ENCODE measurements at regions not wholly inside any gene's neighbourhood (a gene's known extent, or its start where the extent isn't known, plus 50 kb on each side); places are given as distances from the start of the nearest gene placed in this dataset.

- Histone ChIP-seq H3K4me3 (ENCODE audit: low read length in 2 of 2) (no peak overlapping the region), H3K36me3 (ENCODE audit: control insufficient read depth in 2 of 2, insufficient read depth in 2 of 2, low read length in 2 of 2) (no peaks in the 10 kb centered on the region), H3K4me1 (ENCODE audit: control insufficient read depth, insufficient read depth, low read length) (no peaks in the 10 kb centered on the region), H3K9ac (ENCODE audit: low read length in 2 of 2) (no peak overlapping the region), H3K27me3 (ENCODE audit: control insufficient read depth in 1 of 2, insufficient read depth in 2 of 2, low read length in 2 of 2) (no peaks in the 10 kb centered on the region), H3K9me3 (ENCODE audit: control insufficient read depth in 2 of 2, low read length in 2 of 2) (no peaks in the 10 kb centered on the region), H3K27ac (ENCODE audit: low read length) (no peak overlapping the region)
These were observed 704.3 kb upstream of the FLRT2 start for GRCh38 chr14:84825481-84826251.

DNA sequence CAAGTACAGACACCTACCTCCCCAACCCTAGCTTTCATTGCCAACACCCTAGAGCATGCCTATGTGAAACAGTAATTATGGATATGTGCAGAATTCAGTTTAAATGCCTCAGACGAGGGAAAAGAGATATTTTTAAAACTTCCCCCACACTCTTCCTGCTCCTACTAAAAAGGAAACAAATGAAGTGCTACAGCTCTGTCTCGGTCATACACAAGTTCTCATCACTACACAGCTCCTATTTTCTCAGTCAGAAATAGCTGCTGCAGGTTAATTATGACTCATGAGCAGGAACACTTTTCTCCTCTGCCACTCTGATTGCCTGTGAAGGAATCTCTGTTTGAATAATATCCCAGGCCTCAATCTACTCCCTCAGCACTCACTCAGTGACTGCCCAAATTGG is 703.6 kb upstream of the FLRT2 start:
- no peaks in the 10 kb centered on the region for H3K9me3 ChIP-seq (ENCODE audit: control insufficient read depth in 2 of 2, low read length in 2 of 2)
- no peaks in the 10 kb centered on the region for H3K4me1 ChIP-seq (ENCODE audit: control insufficient read depth, insufficient read depth, low read length)
- no peak overlapping the region for H3K9ac ChIP-seq (ENCODE audit: low read length in 2 of 2)
- H3K27ac ChIP-seq (ENCODE audit: low read length): no peak overlapping the region
- H3K4me3 ChIP-seq (ENCODE audit: low read length in 2 of 2): no peak overlapping the region
- no peaks in the 10 kb centered on the region for H3K27me3 ChIP-seq (ENCODE audit: control insufficient read depth in 1 of 2, insufficient read depth in 2 of 2, low read length in 2 of 2)
- H3K36me3 ChIP-seq (ENCODE audit: control insufficient read depth in 2 of 2, insufficient read depth in 2 of 2, low read length in 2 of 2): no peaks in the 10 kb centered on the region

DNA sequence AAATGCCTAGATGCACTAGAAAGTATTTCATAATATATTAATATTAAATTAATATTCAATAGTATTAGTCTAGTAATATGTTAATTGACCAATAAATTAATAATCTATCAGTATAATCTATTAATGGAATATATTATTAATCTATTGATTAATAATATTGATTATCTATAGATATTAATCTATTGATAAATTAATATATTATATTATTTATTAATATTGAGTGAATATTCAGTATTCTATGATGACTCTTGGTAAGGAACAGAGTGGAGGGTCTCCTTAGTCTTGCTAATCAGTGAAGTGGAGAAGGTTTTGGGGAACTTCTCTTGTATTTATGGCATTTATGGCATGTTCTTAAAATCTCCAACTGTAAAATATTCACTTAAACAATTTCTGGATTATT is 679.3 kb upstream of the FLRT2 start:
- Histone ChIP-seq H3K9ac (ENCODE audit: low read length in 2 of 2) (no peak overlapping the region), H3K36me3 (ENCODE audit: control insufficient read depth in 2 of 2, insufficient read depth in 2 of 2, low read length in 2 of 2) (no peaks in the 10 kb centered on the region), H3K27ac (ENCODE audit: low read length) (no peak overlapping the region), H3K9me3 (ENCODE audit: control insufficient read depth in 2 of 2, low read length in 2 of 2) (no peaks in the 10 kb centered on the region), H3K4me3 (ENCODE audit: low read length in 2 of 2) (no peak overlapping the region), H3K4me1 (ENCODE audit: control insufficient read depth, insufficient read depth, low read length) (no peaks in the 10 kb centered on the region), H3K27me3 (ENCODE audit: control insufficient read depth in 1 of 2, insufficient read depth in 2 of 2, low read length in 2 of 2) (no peaks in the 10 kb centered on the region)

GRCh38 chr14:84856751-84857534 is 673.0 kb upstream of the FLRT2 start:
- H3K27ac ChIP-seq (ENCODE audit: low read length): no peak overlapping the region
- no peak overlapping the region for H3K4me3 ChIP-seq (ENCODE audit: low read length in 2 of 2)
- no peak overlapping the region for H3K9ac ChIP-seq (ENCODE audit: low read length in 2 of 2)
- H3K4me1 ChIP-seq (ENCODE audit: control insufficient read depth, insufficient read depth, low read length): no peaks in the 10 kb centered on the region
- no peaks in the 10 kb centered on the region for H3K36me3 ChIP-seq (ENCODE audit: control insufficient read depth in 2 of 2, insufficient read depth in 2 of 2, low read length in 2 of 2)
- H3K27me3 ChIP-seq (ENCODE audit: control insufficient read depth in 1 of 2, insufficient read depth in 2 of 2, low read length in 2 of 2): no peaks in the 10 kb centered on the region
- no peaks in the 10 kb centered on the region for H3K9me3 ChIP-seq (ENCODE audit: control insufficient read depth in 2 of 2, low read length in 2 of 2)

DNA sequence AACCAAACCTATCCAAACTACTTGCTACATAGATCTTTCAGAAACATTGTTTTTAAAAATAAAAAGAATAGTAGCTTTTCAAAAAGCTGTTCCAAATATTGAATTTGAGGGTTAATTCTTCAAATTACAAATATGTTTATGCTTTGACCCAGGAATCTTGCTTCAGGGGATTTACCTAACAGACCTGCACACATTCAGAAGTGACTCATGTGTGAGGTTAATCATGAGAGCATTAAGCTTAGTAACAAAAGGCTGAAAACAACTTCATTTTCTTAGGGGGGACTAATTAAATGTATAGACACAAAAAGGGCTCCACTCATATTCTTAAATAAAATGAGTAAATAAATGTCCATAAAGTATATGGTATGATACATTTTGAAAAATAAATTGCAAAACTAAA is 672.4 kb upstream of the FLRT2 start:
- Histone ChIP-seq H3K36me3 (ENCODE audit: control insufficient read depth in 2 of 2, insufficient read depth in 2 of 2, low read length in 2 of 2) (no peaks in the 10 kb centered on the region), H3K4me1 (ENCODE audit: control insufficient read depth, insufficient read depth, low read length) (no peaks in the 10 kb centered on the region), H3K9me3 (ENCODE audit: control insufficient read depth in 2 of 2, low read length in 2 of 2) (no peaks in the 10 kb centered on the region), H3K4me3 (ENCODE audit: low read length in 2 of 2) (no peak overlapping the region), H3K27me3 (ENCODE audit: control insufficient read depth in 1 of 2, insufficient read depth in 2 of 2, low read length in 2 of 2) (no peaks in the 10 kb centered on the region), H3K9ac (ENCODE audit: low read length in 2 of 2) (no peak overlapping the region), H3K27ac (ENCODE audit: low read length) (no peak overlapping the region)

- Histone ChIP-seq H3K4me3 (ENCODE audit: low read length in 2 of 2) (no peak overlapping the region), H3K27ac (ENCODE audit: low read length) (no peak overlapping the region), H3K4me1 (ENCODE audit: control insufficient read depth, insufficient read depth, low read length) (no peaks in the 10 kb centered on the region), H3K27me3 (ENCODE audit: control insufficient read depth in 1 of 2, insufficient read depth in 2 of 2, low read length in 2 of 2) (no peaks in the 10 kb centered on the region), H3K36me3 (ENCODE audit: control insufficient read depth in 2 of 2, insufficient read depth in 2 of 2, low read length in 2 of 2) (no peaks in the 10 kb centered on the region), H3K9me3 (ENCODE audit: control insufficient read depth in 2 of 2, low read length in 2 of 2) (no peaks in the 10 kb centered on the region), H3K9ac (ENCODE audit: low read length in 2 of 2) (no peak overlapping the region)
These were observed 670.8 kb upstream of the FLRT2 start for GRCh38 chr14:84859116-84859515.

DNA sequence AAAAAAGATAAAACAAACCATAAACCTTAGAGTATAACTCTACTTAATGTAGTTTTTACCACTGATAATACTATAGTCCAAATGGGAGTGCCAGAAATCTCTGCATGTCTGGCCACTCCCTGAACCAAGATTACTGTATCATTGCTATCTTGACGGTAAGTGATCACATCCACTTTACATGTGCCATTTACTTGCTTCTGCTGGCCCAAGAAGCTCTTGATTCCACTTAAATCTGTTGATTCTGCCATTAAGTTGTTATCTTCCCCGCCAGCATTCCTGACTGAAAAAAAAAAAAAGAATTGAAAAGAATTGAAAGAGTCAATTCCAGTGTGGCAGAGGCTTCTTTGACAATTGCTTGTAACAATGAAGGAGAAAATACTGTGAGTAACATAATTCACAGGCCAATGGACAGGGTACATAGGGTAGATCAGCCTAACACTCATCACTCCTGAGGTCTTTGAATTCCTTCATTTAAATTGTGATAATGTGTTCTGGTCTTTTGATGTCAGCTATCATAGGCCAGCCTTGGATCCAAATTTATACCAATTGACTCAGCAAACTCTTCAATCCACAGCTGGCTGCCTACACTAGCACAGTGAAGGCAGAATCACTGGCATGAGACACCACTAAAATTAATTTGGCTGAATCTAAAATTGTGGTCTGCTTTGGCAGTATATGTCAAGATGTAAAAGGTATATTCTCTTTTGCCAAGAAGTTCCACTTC is 665.2 kb upstream of the FLRT2 start:
- H3K36me3 ChIP-seq (ENCODE audit: control insufficient read depth in 2 of 2, insufficient read depth in 2 of 2, low read length in 2 of 2): no peaks in the 10 kb centered on the region
- no peak overlapping the region for H3K9ac ChIP-seq (ENCODE audit: low read length in 2 of 2)
- H3K27ac ChIP-seq (ENCODE audit: low read length): no peak overlapping the region
- no peaks in the 10 kb centered on the region for H3K4me1 ChIP-seq (ENCODE audit: control insufficient read depth, insufficient read depth, low read length)
- H3K9me3 ChIP-seq (ENCODE audit: control insufficient read depth in 2 of 2, low read length in 2 of 2): no peaks in the 10 kb centered on the region
- H3K27me3 ChIP-seq (ENCODE audit: control insufficient read depth in 1 of 2, insufficient read depth in 2 of 2, low read length in 2 of 2): no peaks in the 10 kb centered on the region
- H3K4me3 ChIP-seq (ENCODE audit: low read length in 2 of 2): no peak overlapping the region

- H3K4me3 ChIP-seq (ENCODE audit: low read length in 2 of 2): no peak overlapping the region
- no peak overlapping the region for H3K9ac ChIP-seq (ENCODE audit: low read length in 2 of 2)
- H3K27me3 ChIP-seq (ENCODE audit: control insufficient read depth in 1 of 2, insufficient read depth in 2 of 2, low read length in 2 of 2): no peaks in the 10 kb centered on the region
- H3K36me3 ChIP-seq (ENCODE audit: control insufficient read depth in 2 of 2, insufficient read depth in 2 of 2, low read length in 2 of 2): no peaks in the 10 kb centered on the region
- H3K4me1 ChIP-seq (ENCODE audit: control insufficient read depth, insufficient read depth, low read length): no peaks in the 10 kb centered on the region
- no peaks in the 10 kb centered on the region for H3K9me3 ChIP-seq (ENCODE audit: control insufficient read depth in 2 of 2, low read length in 2 of 2)
- no peak overlapping the region for H3K27ac ChIP-seq (ENCODE audit: low read length)
These were observed 658.2 kb upstream of the FLRT2 start for GRCh38 chr14:84871734-84872133.

DNA sequence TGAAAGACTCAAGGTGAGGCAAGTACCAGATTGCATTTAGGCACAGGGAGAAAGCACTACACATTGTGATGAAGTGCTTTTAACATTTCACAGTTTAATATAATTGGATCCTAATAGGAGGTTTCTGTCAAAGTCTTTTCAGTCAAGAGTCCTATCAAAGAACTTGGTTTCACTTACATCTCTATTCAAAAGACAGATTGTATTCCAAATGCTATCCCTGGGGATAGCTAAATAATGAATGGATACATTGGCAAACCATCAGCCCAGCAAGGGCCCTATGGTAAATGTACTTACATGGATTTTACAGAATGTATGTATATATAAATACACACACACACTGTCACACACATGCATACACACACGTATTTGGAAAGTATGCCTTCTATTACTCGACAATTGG is 655.5 kb upstream of the FLRT2 start:
- Histone ChIP-seq H3K27ac (ENCODE audit: low read length) (no peak overlapping the region), H3K27me3 (ENCODE audit: control insufficient read depth in 1 of 2, insufficient read depth in 2 of 2, low read length in 2 of 2) (no peaks in the 10 kb centered on the region), H3K36me3 (ENCODE audit: control insufficient read depth in 2 of 2, insufficient read depth in 2 of 2, low read length in 2 of 2) (no peaks in the 10 kb centered on the region), H3K4me1 (ENCODE audit: control insufficient read depth, insufficient read depth, low read length) (no peaks in the 10 kb centered on the region), H3K4me3 (ENCODE audit: low read length in 2 of 2) (no peak overlapping the region), H3K9ac (ENCODE audit: low read length in 2 of 2) (no peak overlapping the region), H3K9me3 (ENCODE audit: control insufficient read depth in 2 of 2, low read length in 2 of 2) (no peaks in the 10 kb centered on the region)

DNA sequence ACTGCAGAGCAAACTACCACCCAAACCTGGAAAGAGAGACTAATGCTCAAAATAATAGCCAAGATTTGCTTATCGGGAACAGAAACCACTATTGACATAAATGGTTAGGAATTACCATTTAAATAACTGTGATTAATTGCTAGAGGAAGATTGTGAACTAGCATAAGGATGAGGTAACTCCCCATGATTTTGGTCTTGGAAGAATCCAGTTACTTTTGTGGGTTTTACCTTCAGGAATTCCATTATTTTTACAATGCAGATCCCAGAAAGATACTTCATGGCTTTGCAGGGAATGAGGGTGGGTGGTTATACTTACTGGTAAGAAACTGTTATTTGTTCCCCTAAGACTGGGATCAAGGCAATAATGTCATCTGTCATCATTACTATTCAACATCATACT is 652.9 kb upstream of the FLRT2 start:
- Histone ChIP-seq H3K27ac (ENCODE audit: low read length) (no peak overlapping the region), H3K9ac (ENCODE audit: low read length in 2 of 2) (no peak overlapping the region), H3K27me3 (ENCODE audit: control insufficient read depth in 1 of 2, insufficient read depth in 2 of 2, low read length in 2 of 2) (no peaks in the 10 kb centered on the region), H3K9me3 (ENCODE audit: control insufficient read depth in 2 of 2, low read length in 2 of 2) (no peaks in the 10 kb centered on the region), H3K4me1 (ENCODE audit: control insufficient read depth, insufficient read depth, low read length) (no peaks in the 10 kb centered on the region), H3K4me3 (ENCODE audit: low read length in 2 of 2) (no peak overlapping the region), H3K36me3 (ENCODE audit: control insufficient read depth in 2 of 2, insufficient read depth in 2 of 2, low read length in 2 of 2) (no peaks in the 10 kb centered on the region)
